ENCODE measurements at regions not wholly inside any gene's neighbourhood (a gene's known extent, or its start where the extent isn't known, plus 50 kb on each side); places are given as distances from the start of the nearest gene placed in this dataset.

GRCh38 chr2:65539633-65540032 is 107.2 kb upstream of the SPRED2 start:
- intact Hi-C loops (cut with micrococcal nuclease; ENCODE audit: unreplicated experiment) (no loop called here), in situ Hi-C loops (cut with HindIII; ENCODE audit: low pct_unique_long_range_greater_than_20kb, low sequenced_read_pairs) (no loop called here)
- CTCF ChIA-PET: interaction anchor here (0.6 kb wide), 1 partner anchor 14 kb away, joined by 3 read pairs; no protein-coding TSS in a partner anchor

GRCh38 chr2:65537651-65538385 is 105.4 kb upstream of the SPRED2 start:
- Histone ChIP-seq H3K4me1 (ENCODE audit: control insufficient read depth, insufficient read depth, low read length) (no peaks in the 10 kb centered on the region), H3K27me3 (ENCODE audit: control insufficient read depth, insufficient read depth, low read length) (no peaks in the 10 kb centered on the region), H3K4me3 (ENCODE audit: low read depth in 2 of 2, low read length in 2 of 2) (no peak overlapping the region), H3K9me3 (ENCODE audit: control insufficient read depth, insufficient read depth, low read depth, low read length) (no peaks in the 10 kb centered on the region), H3K36me3 (ENCODE audit: control insufficient read depth, insufficient read depth, low read length) (no peaks in the 10 kb centered on the region), H3K27ac (ENCODE audit: low read length) (no peak overlapping the region)
- BruUV-seq (replicated peaks): no TSS peak
- POLR2A ChIA-PET: no interaction called here
- no peak for ATAC-seq
- no peak for DNase-seq (ENCODE audit: low read depth, low spot score)
- TF ChIP-seq POLR2AphosphoS5 (IDR thresholded peaks at IDR 0.05; ENCODE audit: low read depth, low read length) (no peak), TCF7L2 (IDR thresholded peaks at IDR 0.05; ENCODE audit: low read depth, low read length) (no peak), SIN3A (IDR thresholded peaks at IDR 0.05; ENCODE audit: borderline replicate concordance, insufficient read depth, low read depth, low read length) (no peak), REST (IDR thresholded peaks at IDR 0.05; ENCODE audit: insufficient read depth in 1 of 2, low read depth in 2 of 2, low read length in 1 of 2) (no peak)
- TF ChIP-seq, protein P1, sequence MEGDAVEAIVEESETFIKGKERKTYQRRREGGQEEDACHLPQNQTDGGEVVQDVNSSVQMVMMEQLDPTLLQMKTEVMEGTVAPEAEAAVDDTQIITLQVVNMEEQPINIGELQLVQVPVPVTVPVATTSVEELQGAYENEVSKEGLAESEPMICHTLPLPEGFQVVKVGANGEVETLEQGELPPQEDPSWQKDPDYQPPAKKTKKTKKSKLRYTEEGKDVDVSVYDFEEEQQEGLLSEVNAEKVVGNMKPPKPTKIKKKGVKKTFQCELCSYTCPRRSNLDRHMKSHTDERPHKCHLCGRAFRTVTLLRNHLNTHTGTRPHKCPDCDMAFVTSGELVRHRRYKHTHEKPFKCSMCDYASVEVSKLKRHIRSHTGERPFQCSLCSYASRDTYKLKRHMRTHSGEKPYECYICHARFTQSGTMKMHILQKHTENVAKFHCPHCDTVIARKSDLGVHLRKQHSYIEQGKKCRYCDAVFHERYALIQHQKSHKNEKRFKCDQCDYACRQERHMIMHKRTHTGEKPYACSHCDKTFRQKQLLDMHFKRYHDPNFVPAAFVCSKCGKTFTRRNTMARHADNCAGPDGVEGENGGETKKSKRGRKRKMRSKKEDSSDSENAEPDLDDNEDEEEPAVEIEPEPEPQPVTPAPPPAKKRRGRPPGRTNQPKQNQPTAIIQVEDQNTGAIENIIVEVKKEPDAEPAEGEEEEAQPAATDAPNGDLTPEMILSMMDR (IDR thresholded peaks at IDR 0.05): no peak
- intact Hi-C loops (cut with micrococcal nuclease; ENCODE audit: unreplicated experiment): no loop called here
- in situ Hi-C loops (cut with HindIII; ENCODE audit: low pct_unique_long_range_greater_than_20kb, low sequenced_read_pairs): no loop called here
- CTCF ChIA-PET: no interaction called here

More at GRCh38 chr2:65539633-65540032, 107.2 kb upstream of the SPRED2 start:
- Histone ChIP-seq H3K9me3 (ENCODE audit: control insufficient read depth, insufficient read depth, low read depth, low read length) (no peaks in the 10 kb centered on the region), H3K27me3 (ENCODE audit: control insufficient read depth, insufficient read depth, low read length) (no peaks in the 10 kb centered on the region), H3K4me1 (ENCODE audit: control insufficient read depth, insufficient read depth, low read length) (no peaks in the 10 kb centered on the region), H3K4me3 (ENCODE audit: low read depth in 2 of 2, low read length in 2 of 2) (no peak overlapping the region), H3K27ac (ENCODE audit: low read length) (no peak overlapping the region), H3K36me3 (ENCODE audit: control insufficient read depth, insufficient read depth, low read length) (no peaks in the 10 kb centered on the region)
- no TSS peak for BruUV-seq (replicated peaks)
- TF ChIP-seq REST (IDR thresholded peaks at IDR 0.05; ENCODE audit: insufficient read depth in 1 of 2, low read depth in 2 of 2, low read length in 1 of 2) (no peak), TCF7L2 (IDR thresholded peaks at IDR 0.05; ENCODE audit: low read depth, low read length) (no peak), SIN3A (IDR thresholded peaks at IDR 0.05; ENCODE audit: borderline replicate concordance, insufficient read depth, low read depth, low read length) (no peak), POLR2AphosphoS5 (IDR thresholded peaks at IDR 0.05; ENCODE audit: low read depth, low read length) (no peak)
- TF ChIP-seq, protein P1 (IDR thresholded peaks at IDR 0.05): no peak
- POLR2A ChIA-PET: no interaction called here
- ATAC-seq: no peak
- no peak for DNase-seq (ENCODE audit: low read depth, low spot score)

Data from Panc1 (cell line).